ENCODE measurements at regions not wholly inside any gene's neighbourhood (a gene's known extent, or its start where the extent isn't known, plus 50 kb on each side); places are given as distances from the start of the nearest gene placed in this dataset.

GRCh38 chr12:114757684-114758325 lies 73.8 kb upstream of the TBX3 start:
- no peak for TF ChIP-seq POLR2A (IDR thresholded peaks at IDR 0.05)
- no peak for TF ChIP-seq CTCF (IDR thresholded peaks at IDR 0.05)

Data from Peyer's patch (tissue), 4 donors.